Caco-2 (cell line): ENCODE measurements at regions not wholly inside any gene's neighbourhood (a gene's known extent, or its start where the extent isn't known, plus 50 kb on each side); places are given as distances from the start of the nearest gene placed in this dataset.

Experiments used
- BruUV-seq: library from RNA; stranded (reverse); fragments of 400-500 nt; replicated peaks from 2 replicates; lab custom pipeline; 2021; lab: Mats Ljungman, UMichigan
- CTCF ChIA-PET: fragments of 300-600 bp; sonication (Branson Sonifier 250); formaldehyde crosslinking; loops from one replicate; lab custom pipeline; 2022; ENCODE audit warnings: antibody characterized with exemption; lab: Charles Lee
- POLR2A ChIA-PET: fragments of 300-600 bp; sonication (Branson Sonifier 250); formaldehyde crosslinking; loops from one replicate; lab custom pipeline; 2022; ENCODE audit warnings: antibody characterized with exemption; lab: Charles Lee
- DNase-seq, 2 experiments: peaks; one replicate each; pipeline versions ENCODE4 v3.0.0 to v3.0.0-alpha.2; 2020 to 2022
- H3K27me3 ChIP-seq: replicated peaks from 2 replicates; pipeline ENCODE4 v1.6.0; 2011; ENCODE audit warnings: low read length; ENCODE audit not compliant: control insufficient read depth, insufficient read depth
- H3K36me3 ChIP-seq: 2 replicates; pipeline ENCODE4 v1.5.1; 2011; ENCODE audit warnings: low read length; ENCODE audit not compliant: control insufficient read depth, insufficient read depth
- H3K4me1 ChIP-seq: fragments of 250-450 bp; sonication (Bioruptor Pico); 2 replicates; pipeline ENCODE4 v1.5.1; 2020; ENCODE audit warnings: mild to moderate bottlenecking
- H3K4me3 ChIP-seq: 2 replicates; pipeline ENCODE4 v1.5.1; 2011; ENCODE audit warnings: low read depth, mild to moderate bottlenecking, control low read depth, low read length
- H3K9me3 ChIP-seq: fragments of 250-450 bp; sonication (Bioruptor Pico); 2 replicates; pipeline ENCODE4 v1.5.1; 2020; ENCODE audit warnings: mild to moderate bottlenecking, moderate library complexity
- H3K27ac Mint-ChIP-seq: one replicate; pipeline ENCODE4 v1.8.0; 2022; ENCODE audit warnings: mixed read lengths; ENCODE audit not compliant: unreplicated experiment
- H3K27me3 Mint-ChIP-seq: one replicate; pipeline ENCODE4 v1.8.0; 2022; ENCODE audit warnings: mixed read lengths; ENCODE audit not compliant: insufficient read depth, unreplicated experiment
- H3K36me3 Mint-ChIP-seq: one replicate; pipeline ENCODE4 v1.8.0; 2022; ENCODE audit warnings: mild to moderate bottlenecking, mixed read lengths; ENCODE audit not compliant: insufficient read depth, unreplicated experiment
- H3K4me1 Mint-ChIP-seq: one replicate; pipeline ENCODE4 v1.8.0; 2022; ENCODE audit warnings: low read depth, mixed read lengths; ENCODE audit not compliant: unreplicated experiment
- H3K4me3 Mint-ChIP-seq: one replicate; pipeline ENCODE4 v1.8.0; 2022; ENCODE audit warnings: mild to moderate bottlenecking, moderate library complexity, mixed read lengths; ENCODE audit not compliant: unreplicated experiment
- H3K9me3 Mint-ChIP-seq: one replicate; pipeline ENCODE4 v1.8.0; 2022; ENCODE audit warnings: mixed read lengths; ENCODE audit not compliant: unreplicated experiment
- intact Hi-C: fragments of 100-400 bp; cut with micrococcal nuclease; formaldehyde crosslinking; loops from one replicate; pipeline ENCODE4 v1.10.0; 2022; ENCODE audit not compliant: unreplicated experiment
- TF ChIP-seq, protein P1 (sequence below), 2 experiments: fragments of 200-600 bp in 1 of 2; IDR thresholded peaks; 1 replicate in 1 of 2; 2 replicates in 1 of 2; pipeline versions ENCODE4 v1.5.1 to v1.8.0; 2011 to 2022; ENCODE audit warnings: antibody characterized with exemption in 1 of 2, control low read depth in 1 of 2, inconsistent platforms in 1 of 2, low read depth in 1 of 2, low read length in 1 of 2, mild to moderate bottlenecking in 1 of 2, moderate library complexity in 1 of 2; ENCODE audit not compliant: insufficient read depth in 1 of 2, severe bottlenecking in 1 of 2, unreplicated experiment in 1 of 2

- no peak for DNase-seq
- intact Hi-C loops, result no loop called here
- no peak overlapping the region for H3K27ac Mint-ChIP-seq
- no peaks in the 10 kb centered on the region for H3K36me3 ChIP-seq
- ChIA-PET CTCF (no interaction called here), POLR2A (no interaction called here)
- no peak overlapping the region for H3K4me3 Mint-ChIP-seq
- H3K9me3 ChIP-seq, result no peaks in the 10 kb centered on the region
- no peaks in the 10 kb centered on the region for H3K27me3 Mint-ChIP-seq
- no TSS peak for BruUV-seq
- H3K4me1 ChIP-seq, result no peaks in the 10 kb centered on the region
- H3K4me1 Mint-ChIP-seq, result no peaks in the 10 kb centered on the region
- H3K4me3 ChIP-seq, result no peak overlapping the region
- TF ChIP-seq, protein P1, sequence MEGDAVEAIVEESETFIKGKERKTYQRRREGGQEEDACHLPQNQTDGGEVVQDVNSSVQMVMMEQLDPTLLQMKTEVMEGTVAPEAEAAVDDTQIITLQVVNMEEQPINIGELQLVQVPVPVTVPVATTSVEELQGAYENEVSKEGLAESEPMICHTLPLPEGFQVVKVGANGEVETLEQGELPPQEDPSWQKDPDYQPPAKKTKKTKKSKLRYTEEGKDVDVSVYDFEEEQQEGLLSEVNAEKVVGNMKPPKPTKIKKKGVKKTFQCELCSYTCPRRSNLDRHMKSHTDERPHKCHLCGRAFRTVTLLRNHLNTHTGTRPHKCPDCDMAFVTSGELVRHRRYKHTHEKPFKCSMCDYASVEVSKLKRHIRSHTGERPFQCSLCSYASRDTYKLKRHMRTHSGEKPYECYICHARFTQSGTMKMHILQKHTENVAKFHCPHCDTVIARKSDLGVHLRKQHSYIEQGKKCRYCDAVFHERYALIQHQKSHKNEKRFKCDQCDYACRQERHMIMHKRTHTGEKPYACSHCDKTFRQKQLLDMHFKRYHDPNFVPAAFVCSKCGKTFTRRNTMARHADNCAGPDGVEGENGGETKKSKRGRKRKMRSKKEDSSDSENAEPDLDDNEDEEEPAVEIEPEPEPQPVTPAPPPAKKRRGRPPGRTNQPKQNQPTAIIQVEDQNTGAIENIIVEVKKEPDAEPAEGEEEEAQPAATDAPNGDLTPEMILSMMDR (IDR thresholded peaks at IDR 0.05; ENCODE audit: insufficient read depth in 1 of 2, low read depth in 1 of 2, low read length in 1 of 2, severe bottlenecking in 1 of 2, unreplicated experiment in 1 of 2), result no peak
- no peaks in the 10 kb centered on the region for H3K36me3 Mint-ChIP-seq
- peaks cover 19% of the 10 kb centered on the region for H3K9me3 Mint-ChIP-seq
- H3K27me3 ChIP-seq, result no peaks in the 10 kb centered on the region
These were observed 248.7 kb downstream of the RFPL4B start for GRCh38 chr6:112595841-112596240.

- Histone ChIP-seq H3K4me3 (no peak overlapping the region), H3K36me3 (no peaks in the 10 kb centered on the region), H3K9me3 (no peaks in the 10 kb centered on the region), H3K27me3 (no peaks in the 10 kb centered on the region), H3K4me1 (no peaks in the 10 kb centered on the region)
- no peak overlapping the region for H3K4me3 Mint-ChIP-seq
- intact Hi-C loops, result no loop called here
- no peak overlapping the region for H3K27ac Mint-ChIP-seq
- BruUV-seq, result no TSS peak
- H3K36me3 Mint-ChIP-seq, result no peaks in the 10 kb centered on the region
- DNase-seq, result no peak
- ChIA-PET POLR2A (no interaction called here), CTCF (no interaction called here)
- TF ChIP-seq, protein P1 (IDR thresholded peaks at IDR 0.05; ENCODE audit: insufficient read depth in 1 of 2, low read depth in 1 of 2, low read length in 1 of 2, severe bottlenecking in 1 of 2, unreplicated experiment in 1 of 2), result no peak
- H3K9me3 Mint-ChIP-seq, result peaks cover 19% of the 10 kb centered on the region
- no peaks in the 10 kb centered on the region for H3K4me1 Mint-ChIP-seq
- H3K27me3 Mint-ChIP-seq, result no peaks in the 10 kb centered on the region
These were observed 250.0 kb downstream of the RFPL4B start for GRCh38 chr6:112597176-112597575.

- H3K9me3 Mint-ChIP-seq, result no peaks in the 10 kb centered on the region
- BruUV-seq, result no TSS peak
These were observed 253.0 kb downstream of the RFPL4B start for GRCh38 chr6:112600168-112600567.

More at GRCh38 chr6:112600168-112600567, 253.0 kb downstream of the RFPL4B start:
- H3K27ac Mint-ChIP-seq, result no peak overlapping the region
- Histone ChIP-seq H3K4me3 (no peak overlapping the region), H3K9me3 (no peaks in the 10 kb centered on the region), H3K36me3 (no peaks in the 10 kb centered on the region), H3K27me3 (no peaks in the 10 kb centered on the region), H3K4me1 (no peaks in the 10 kb centered on the region)
- intact Hi-C loops, result no loop called here
- ChIA-PET POLR2A (no interaction called here), CTCF (no interaction called here)
- DNase-seq, result no peak
- no peaks in the 10 kb centered on the region for H3K27me3 Mint-ChIP-seq
- no peaks in the 10 kb centered on the region for H3K4me1 Mint-ChIP-seq
- H3K36me3 Mint-ChIP-seq, result no peaks in the 10 kb centered on the region
- TF ChIP-seq, protein P1 (IDR thresholded peaks at IDR 0.05; ENCODE audit: insufficient read depth in 1 of 2, low read depth in 1 of 2, low read length in 1 of 2, severe bottlenecking in 1 of 2, unreplicated experiment in 1 of 2), result no peak
- H3K4me3 Mint-ChIP-seq, result no peak overlapping the region
